GM18505 (cell line): ENCODE measurements at regions not wholly inside any gene's neighbourhood (a gene's known extent, or its start where the extent isn't known, plus 50 kb on each side); places are given as distances from the start of the nearest gene placed in this dataset.

Experiments
- ATAC-seq: cut with Tn5 transposase; IDR thresholded peaks from one replicate; pipeline ENCODE4 v1.9.1; 2021; ENCODE audit not compliant: unreplicated experiment
- POLR2A ChIP-seq: IDR thresholded peaks from 4 replicates; pipeline ENCODE4 v1.6.1; 2011; ENCODE audit warnings: borderline replicate concordance; ENCODE audit not compliant: insufficient read depth, insufficient read length; ENCODE audit errors: extremely low read depth

DNA sequence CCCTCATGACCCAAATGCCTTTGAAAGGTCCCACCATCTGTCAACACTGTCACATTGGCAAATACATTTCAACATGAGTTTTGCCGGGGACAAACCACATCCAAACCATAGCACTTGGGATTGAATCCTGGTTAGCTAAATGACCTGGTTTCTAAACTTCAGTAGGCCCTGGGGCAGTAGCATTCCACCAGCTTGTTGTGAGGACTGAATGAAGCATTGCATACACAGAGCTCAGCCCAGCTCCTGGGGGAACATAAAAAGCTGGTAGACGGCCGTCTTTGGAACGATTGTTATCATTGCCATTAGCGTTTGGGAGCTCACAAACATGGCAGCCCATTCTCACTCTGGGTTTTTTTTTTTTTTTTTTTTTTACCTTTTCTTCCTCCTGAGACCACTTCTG lies 57.5 kb upstream of the CXCR4 start:
- no peak for TF ChIP-seq POLR2A
- ATAC-seq = no peak

- no peak for ATAC-seq
- no peak for TF ChIP-seq POLR2A
Measured at GRCh38 chr2:136173126-136173525, 55.2 kb upstream of the CXCR4 start.

GRCh38 chr2:136171223-136171622 lies 53.3 kb upstream of the CXCR4 start:
- no peak for ATAC-seq
- TF ChIP-seq POLR2A = no peak

DNA sequence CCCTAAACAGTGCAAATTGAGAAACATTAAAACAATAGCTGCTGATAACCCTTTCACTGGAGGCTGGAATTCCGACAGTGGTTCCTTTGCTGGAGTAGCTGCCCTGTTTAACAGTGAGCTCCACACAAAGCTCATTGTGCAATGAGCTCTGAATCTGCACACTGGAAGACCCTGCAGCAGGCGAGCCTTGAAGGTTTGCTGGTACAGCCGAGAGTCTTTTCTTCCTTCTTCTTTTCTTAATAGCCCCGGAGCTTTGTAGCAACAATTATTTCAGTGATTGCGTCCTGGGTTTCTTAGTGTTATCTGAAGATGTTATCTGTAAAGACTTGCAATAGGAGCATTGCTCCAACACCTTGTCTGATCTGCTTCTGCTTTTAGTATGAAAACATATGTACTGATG lies 50.8 kb upstream of the CXCR4 start:
- TF ChIP-seq POLR2A = no peak
- no peak for ATAC-seq

GRCh38 chr2:136167721-136168475 lies 49.9 kb upstream of the CXCR4 start:
- ATAC-seq = no peak

More at GRCh38 chr2:136167721-136168475, 49.9 kb upstream of the CXCR4 start:
- TF ChIP-seq POLR2A = no peak
